ENCODE measurements at regions not wholly inside any gene's neighbourhood (a gene's known extent, or its start where the extent isn't known, plus 50 kb on each side); places are given as distances from the start of the nearest gene placed in this dataset.

GRCh38 chr5:114989512-114989911 lies 180.2 kb downstream of the TRIM36 start:
- DNase-seq = no peak
- Histone ChIP-seq H3K4me3 (ENCODE audit: low read length in 3 of 3) (no peak overlapping the region), H3K27me3 (ENCODE audit: control insufficient read depth, insufficient read depth, low read length) (no peaks in the 10 kb centered on the region), H3K9me3 (ENCODE audit: control insufficient read depth in 2 of 3, insufficient read depth in 1 of 3, low read length in 3 of 3) (peaks cover 0 to 3% (median 0%) of the 10 kb centered on the region in 3 donors), H3K36me3 (ENCODE audit: control insufficient read depth in 2 of 3, insufficient read depth in 3 of 3, low read length in 3 of 3) (no peaks in the 10 kb centered on the region), H3K9ac (ENCODE audit: low read length in 3 of 3) (no peak overlapping the region), H3K27ac (ENCODE audit: low read depth in 2 of 2, low read length in 2 of 2) (no peak overlapping the region), H3K4me1 (ENCODE audit: control insufficient read depth in 2 of 3, insufficient read depth in 2 of 3, low read depth in 1 of 3, low read length in 3 of 3) (no peaks in the 10 kb centered on the region)
- intact Hi-C loops (cut with DNase I) = no loop called here
- TF ChIP-seq, protein P1, sequence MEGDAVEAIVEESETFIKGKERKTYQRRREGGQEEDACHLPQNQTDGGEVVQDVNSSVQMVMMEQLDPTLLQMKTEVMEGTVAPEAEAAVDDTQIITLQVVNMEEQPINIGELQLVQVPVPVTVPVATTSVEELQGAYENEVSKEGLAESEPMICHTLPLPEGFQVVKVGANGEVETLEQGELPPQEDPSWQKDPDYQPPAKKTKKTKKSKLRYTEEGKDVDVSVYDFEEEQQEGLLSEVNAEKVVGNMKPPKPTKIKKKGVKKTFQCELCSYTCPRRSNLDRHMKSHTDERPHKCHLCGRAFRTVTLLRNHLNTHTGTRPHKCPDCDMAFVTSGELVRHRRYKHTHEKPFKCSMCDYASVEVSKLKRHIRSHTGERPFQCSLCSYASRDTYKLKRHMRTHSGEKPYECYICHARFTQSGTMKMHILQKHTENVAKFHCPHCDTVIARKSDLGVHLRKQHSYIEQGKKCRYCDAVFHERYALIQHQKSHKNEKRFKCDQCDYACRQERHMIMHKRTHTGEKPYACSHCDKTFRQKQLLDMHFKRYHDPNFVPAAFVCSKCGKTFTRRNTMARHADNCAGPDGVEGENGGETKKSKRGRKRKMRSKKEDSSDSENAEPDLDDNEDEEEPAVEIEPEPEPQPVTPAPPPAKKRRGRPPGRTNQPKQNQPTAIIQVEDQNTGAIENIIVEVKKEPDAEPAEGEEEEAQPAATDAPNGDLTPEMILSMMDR (IDR thresholded peaks at IDR 0.05; ENCODE audit: borderline replicate concordance, extremely low read depth, insufficient read depth) = no peak
- FAIRE-seq = no peak

DNA sequence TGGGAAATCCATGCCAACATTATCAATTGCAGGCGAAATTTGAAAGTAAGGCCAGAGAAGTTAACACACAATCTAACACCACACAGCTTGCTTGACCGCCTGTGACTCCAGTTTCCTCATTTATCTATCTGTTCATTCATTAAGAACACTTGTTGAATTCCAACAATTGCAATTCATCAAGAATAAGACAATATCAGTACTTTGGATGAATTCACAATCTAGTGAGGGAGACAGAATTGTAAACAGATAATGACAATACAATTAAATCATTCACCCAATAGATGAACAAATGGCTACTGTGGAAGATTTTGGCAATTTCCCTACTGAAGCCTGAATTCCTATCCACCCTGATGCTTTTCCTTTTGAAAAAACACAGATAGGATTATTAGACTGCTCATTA lies 181.6 kb downstream of the TRIM36 start:
- TF ChIP-seq, protein P1 (IDR thresholded peaks at IDR 0.05; ENCODE audit: borderline replicate concordance, extremely low read depth, insufficient read depth) = no peak
- no peaks in the 10 kb centered on the region for H3K27me3 ChIP-seq (ENCODE audit: control insufficient read depth, insufficient read depth, low read length)
- H3K9ac ChIP-seq (ENCODE audit: low read length in 3 of 3) = no peak overlapping the region
- DNase-seq (no peak), FAIRE-seq (no peak)
- no peak overlapping the region for H3K27ac ChIP-seq (ENCODE audit: low read depth in 2 of 2, low read length in 2 of 2)
- H3K4me3 ChIP-seq (ENCODE audit: low read length in 3 of 3) = no peak overlapping the region
- H3K9me3 ChIP-seq (ENCODE audit: control insufficient read depth in 2 of 3, insufficient read depth in 1 of 3, low read length in 3 of 3) = peaks cover 0 to 3% (median 0%) of the 10 kb centered on the region in 3 donors
- H3K4me1 ChIP-seq (ENCODE audit: control insufficient read depth in 2 of 3, insufficient read depth in 2 of 3, low read depth in 1 of 3, low read length in 3 of 3) = no peaks in the 10 kb centered on the region
- H3K36me3 ChIP-seq (ENCODE audit: control insufficient read depth in 2 of 3, insufficient read depth in 3 of 3, low read length in 3 of 3) = no peaks in the 10 kb centered on the region
- intact Hi-C loops (cut with DNase I) = no loop called here

GRCh38 chr5:114984796-114985195 lies 184.9 kb downstream of the TRIM36 start:
- TF ChIP-seq, protein P1 (IDR thresholded peaks at IDR 0.05; ENCODE audit: borderline replicate concordance, extremely low read depth, insufficient read depth) = no peak
- Histone ChIP-seq H3K27ac (ENCODE audit: low read depth in 2 of 2, low read length in 2 of 2) (no peak overlapping the region), H3K9ac (ENCODE audit: low read length in 3 of 3) (no peak overlapping the region)

GRCh38 chr5:114981111-114981510 lies 188.6 kb downstream of the TRIM36 start:
- DNase-seq (no peak), FAIRE-seq (no peak)
- intact Hi-C loops (cut with DNase I) = no loop called here

More at GRCh38 chr5:114984796-114985195, 184.9 kb downstream of the TRIM36 start:
- peaks cover 0 to 3% (median 0%) of the 10 kb centered on the region in 3 donors for H3K9me3 ChIP-seq (ENCODE audit: control insufficient read depth in 2 of 3, insufficient read depth in 1 of 3, low read length in 3 of 3)
- no peaks in the 10 kb centered on the region for H3K27me3 ChIP-seq (ENCODE audit: control insufficient read depth, insufficient read depth, low read length)
- no peaks in the 10 kb centered on the region for H3K4me1 ChIP-seq (ENCODE audit: control insufficient read depth in 2 of 3, insufficient read depth in 2 of 3, low read depth in 1 of 3, low read length in 3 of 3)
- FAIRE-seq (no peak), DNase-seq (no peak)
- intact Hi-C loops (cut with DNase I) = no loop called here
- no peaks in the 10 kb centered on the region for H3K36me3 ChIP-seq (ENCODE audit: control insufficient read depth in 2 of 3, insufficient read depth in 3 of 3, low read length in 3 of 3)
- no peak overlapping the region for H3K4me3 ChIP-seq (ENCODE audit: low read length in 3 of 3)

More at GRCh38 chr5:114981111-114981510, 188.6 kb downstream of the TRIM36 start:
- H3K4me3 ChIP-seq (ENCODE audit: low read length in 3 of 3) = no peak overlapping the region
- H3K9ac ChIP-seq (ENCODE audit: low read length in 3 of 3) = no peak overlapping the region
- TF ChIP-seq, protein P1 (IDR thresholded peaks at IDR 0.05; ENCODE audit: borderline replicate concordance, extremely low read depth, insufficient read depth) = no peak
- H3K36me3 ChIP-seq (ENCODE audit: control insufficient read depth in 2 of 3, insufficient read depth in 3 of 3, low read length in 3 of 3) = no peaks in the 10 kb centered on the region
- peaks cover 0 to 3% (median 0%) of the 10 kb centered on the region in 3 donors for H3K9me3 ChIP-seq (ENCODE audit: control insufficient read depth in 2 of 3, insufficient read depth in 1 of 3, low read length in 3 of 3)
- no peaks in the 10 kb centered on the region for H3K4me1 ChIP-seq (ENCODE audit: control insufficient read depth in 2 of 3, insufficient read depth in 2 of 3, low read depth in 1 of 3, low read length in 3 of 3)
- no peak overlapping the region for H3K27ac ChIP-seq (ENCODE audit: low read depth in 2 of 2, low read length in 2 of 2)
- no peaks in the 10 kb centered on the region for H3K27me3 ChIP-seq (ENCODE audit: control insufficient read depth, insufficient read depth, low read length)
